Heart left ventricle (tissue), 13 donors: ENCODE measurements at regions not wholly inside any gene's neighbourhood (a gene's known extent, or its start where the extent isn't known, plus 50 kb on each side); places are given as distances from the start of the nearest gene placed in this dataset.

ENCODE experiments used
- POLR2A ChIP-seq, 2 donors: fragments of 450-650 bp; IDR thresholded peaks; one replicate each; pipeline ENCODE4 v1.6.1; 2017; ENCODE audit warnings: antibody characterized with exemption in 2 of 2, mild to moderate bottlenecking in 2 of 2, moderate library complexity in 2 of 2
- TF ChIP-seq, protein P1 (sequence below), 12 donors: fragments of 200-600 bp; sonication (generic) in 4 of 12; IDR thresholded peaks; one replicate each; pipeline versions ENCODE4 v1.5.0 to v1.8.0; 2018 to 2022; ENCODE audit warnings: antibody characterized with exemption in 12 of 12, mild to moderate bottlenecking in 5 of 12
- donor health status: ischemic (EF 13 %, LVEDD 7.1; RV severe dilation, severe dysfunction).
- donor health status: DM: no; HTN: yes; CAD: no.
- donor health status: DM: no; HTN: no; CAD: no.
- donor health status: ischemic (EF 25% LVEDD 6.9; RV normal size, moderate dysfunction).
- donor health status: ischemic (EF 25% LVEDD 5.7; RV mildly dilated, moderate dysfunction).
- donor health status: ischemic (EF 35%, LVEDD 5.7; RV mildly dilated, moderate dysfunction).
- donor health status: nonischemic (EF 11% LVEDD 7.7; RV severe dilation, severe dysfunction).
- donor health status: DM: yes; HTN: yes; CAD: no.
- donor health status: PGD.
- donor health status: ischemic (EF 29% LVEDD 5.4; RV normal size, mild dysfunction).
- donor health status: nonischemic (EF 23%, LVEDD 6.1; RV moderate dilation, normal function).

DNA sequence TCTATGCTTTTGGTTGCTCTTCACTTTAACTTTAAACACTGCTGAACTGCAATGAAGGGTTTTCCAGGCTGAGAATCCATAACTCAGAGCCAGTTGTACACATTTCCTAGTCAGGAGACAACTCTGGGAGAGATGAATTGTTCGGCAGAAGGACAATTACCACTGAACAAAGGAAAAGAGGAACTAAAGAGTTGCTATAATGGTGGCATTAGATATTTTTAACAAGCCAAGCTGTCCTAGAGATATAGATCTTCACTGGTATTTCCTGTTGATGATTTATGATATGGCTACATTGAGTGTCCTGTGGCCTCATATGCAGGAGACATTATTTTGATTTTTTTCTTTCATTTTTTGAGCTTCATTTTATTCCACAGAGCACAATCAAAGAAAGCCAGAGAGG, 219.1 kb upstream of the PCSK5 start:
- TF ChIP-seq, protein P1, sequence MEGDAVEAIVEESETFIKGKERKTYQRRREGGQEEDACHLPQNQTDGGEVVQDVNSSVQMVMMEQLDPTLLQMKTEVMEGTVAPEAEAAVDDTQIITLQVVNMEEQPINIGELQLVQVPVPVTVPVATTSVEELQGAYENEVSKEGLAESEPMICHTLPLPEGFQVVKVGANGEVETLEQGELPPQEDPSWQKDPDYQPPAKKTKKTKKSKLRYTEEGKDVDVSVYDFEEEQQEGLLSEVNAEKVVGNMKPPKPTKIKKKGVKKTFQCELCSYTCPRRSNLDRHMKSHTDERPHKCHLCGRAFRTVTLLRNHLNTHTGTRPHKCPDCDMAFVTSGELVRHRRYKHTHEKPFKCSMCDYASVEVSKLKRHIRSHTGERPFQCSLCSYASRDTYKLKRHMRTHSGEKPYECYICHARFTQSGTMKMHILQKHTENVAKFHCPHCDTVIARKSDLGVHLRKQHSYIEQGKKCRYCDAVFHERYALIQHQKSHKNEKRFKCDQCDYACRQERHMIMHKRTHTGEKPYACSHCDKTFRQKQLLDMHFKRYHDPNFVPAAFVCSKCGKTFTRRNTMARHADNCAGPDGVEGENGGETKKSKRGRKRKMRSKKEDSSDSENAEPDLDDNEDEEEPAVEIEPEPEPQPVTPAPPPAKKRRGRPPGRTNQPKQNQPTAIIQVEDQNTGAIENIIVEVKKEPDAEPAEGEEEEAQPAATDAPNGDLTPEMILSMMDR (IDR thresholded peaks at IDR 0.05): no peak
- TF ChIP-seq POLR2A (IDR thresholded peaks at IDR 0.05): no peak
